ENCODE measurements at regions not wholly inside any gene's neighbourhood (a gene's known extent, or its start where the extent isn't known, plus 50 kb on each side); places are given as distances from the start of the nearest gene placed in this dataset.

- TF ChIP-seq CTCF (IDR thresholded peaks at IDR 0.05; ENCODE audit: low read depth, low read length, poor library complexity, severe bottlenecking): no peak
- no peak for TF ChIP-seq EZH2phosphoT487 (IDR thresholded peaks at IDR 0.05; ENCODE audit: borderline replicate concordance, low read length)
Observed at GRCh38 chr13:85651440-85651839, 147.8 kb downstream of the SLITRK6 start.

Measured in DOHH2 (cell line).